HG03045 (cell line): ENCODE measurements at regions not wholly inside any gene's neighbourhood (a gene's known extent, or its start where the extent isn't known, plus 50 kb on each side); places are given as distances from the start of the nearest gene placed in this dataset.

ENCODE experiments used
- ATAC-seq: cut with Tn5 transposase; IDR thresholded peaks from one replicate; pipeline ENCODE4 v1.9.1; 2021; ENCODE audit warnings: mild to moderate bottlenecking, moderate library complexity; ENCODE audit not compliant: unreplicated experiment

- no peak for ATAC-seq
Observed at GRCh38 chr1:95957748-95958147, 723.7 kb downstream of the RWDD3 start.

GRCh38 chr1:95966866-95967265 lies 732.9 kb downstream of the RWDD3 start:
- ATAC-seq = no peak

- no peak for ATAC-seq
Observed at GRCh38 chr1:95974586-95974985, 740.6 kb downstream of the RWDD3 start.

GRCh38 chr1:95982711-95983110 lies 738.9 kb upstream of the PTBP2 start:
- no peak for ATAC-seq

- ATAC-seq = no peak
Observed at GRCh38 chr1:95983831-95984230, 737.8 kb upstream of the PTBP2 start.

DNA sequence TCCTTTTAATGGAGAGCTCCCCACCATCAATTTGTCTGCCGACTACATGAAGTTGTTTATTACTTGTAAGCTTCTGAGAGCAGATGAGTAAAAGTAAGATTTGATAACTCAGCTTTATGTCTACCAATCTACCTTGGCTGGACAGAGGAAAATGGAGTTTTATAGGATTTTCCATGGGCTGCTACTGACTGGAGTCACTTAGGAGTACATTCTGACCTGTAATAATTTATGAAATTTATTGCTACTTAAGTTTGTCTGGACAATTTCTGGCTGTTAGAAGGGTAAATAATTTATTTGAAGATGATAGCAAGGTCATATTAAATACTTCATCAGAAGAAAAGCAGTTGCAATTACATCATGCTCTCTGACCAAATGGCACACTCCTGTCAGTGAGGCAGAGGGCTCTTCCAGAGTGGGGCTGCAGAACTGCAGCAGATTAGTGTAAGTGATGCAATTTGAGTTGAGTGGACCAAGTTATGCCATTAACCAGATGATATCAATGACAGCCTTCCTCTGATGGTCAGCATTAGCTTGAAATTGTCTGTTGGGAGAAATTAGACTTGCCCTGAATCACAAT lies 736.7 kb upstream of the PTBP2 start:
- ATAC-seq = no peak

- no peak for ATAC-seq
Observed at GRCh38 chr1:95990033-95990432, 731.6 kb upstream of the PTBP2 start.

- no peak for ATAC-seq
Observed at GRCh38 chr1:95991787-95992520, 729.6 kb upstream of the PTBP2 start.

DNA sequence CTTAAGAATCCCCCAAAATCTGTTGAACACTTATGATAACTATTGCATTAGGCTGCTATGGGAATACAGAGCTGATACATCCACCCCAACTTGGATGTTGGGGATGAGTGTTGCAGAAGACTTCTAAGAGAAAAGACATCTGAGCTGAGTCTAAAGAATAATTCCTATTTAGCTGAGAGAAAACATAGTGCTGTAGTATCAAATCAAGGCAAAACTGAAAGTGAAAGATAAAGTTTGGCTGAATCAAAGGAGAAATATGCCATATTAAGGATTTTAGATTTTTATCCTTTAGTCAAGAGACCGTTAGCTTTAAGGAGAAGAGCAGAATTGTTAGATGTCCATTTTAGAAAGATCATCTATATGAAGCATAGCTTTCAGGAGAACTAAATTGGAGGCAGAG lies 726.9 kb upstream of the PTBP2 start:
- ATAC-seq = no peak

- no peak for ATAC-seq
Observed at GRCh38 chr1:96002201-96002600, 719.4 kb upstream of the PTBP2 start.

GRCh38 chr1:96002969-96003964 lies 718.3 kb upstream of the PTBP2 start:
- ATAC-seq = no peak

DNA sequence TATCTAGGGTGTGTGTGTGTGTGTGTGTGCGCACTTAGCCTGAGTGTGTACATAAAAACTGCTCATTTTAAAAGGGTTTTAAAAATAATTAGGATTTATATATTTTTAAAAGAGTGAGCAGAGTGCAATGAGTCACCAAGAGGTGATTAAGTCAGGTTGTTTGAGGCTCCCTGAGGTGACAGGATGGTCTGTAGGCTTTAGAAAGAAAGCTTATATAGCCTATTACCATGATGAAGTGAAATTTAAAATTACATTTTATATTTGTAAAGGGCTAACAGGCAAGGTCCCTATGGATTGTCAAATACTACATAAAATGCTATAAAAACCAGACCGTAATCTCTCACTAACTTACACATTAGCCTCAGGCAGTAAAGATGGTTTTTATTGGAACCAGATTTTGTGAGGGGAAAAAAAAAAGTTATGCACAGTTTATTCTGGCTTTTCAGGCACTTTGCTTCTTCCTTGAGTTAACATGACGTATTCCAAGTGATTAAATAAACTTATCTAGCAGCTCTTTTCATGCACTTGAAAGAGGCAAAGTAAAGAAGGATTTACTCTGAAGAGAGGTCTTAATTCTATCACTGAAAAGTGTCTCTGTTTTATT lies 711.7 kb upstream of the PTBP2 start:
- ATAC-seq = no peak

DNA sequence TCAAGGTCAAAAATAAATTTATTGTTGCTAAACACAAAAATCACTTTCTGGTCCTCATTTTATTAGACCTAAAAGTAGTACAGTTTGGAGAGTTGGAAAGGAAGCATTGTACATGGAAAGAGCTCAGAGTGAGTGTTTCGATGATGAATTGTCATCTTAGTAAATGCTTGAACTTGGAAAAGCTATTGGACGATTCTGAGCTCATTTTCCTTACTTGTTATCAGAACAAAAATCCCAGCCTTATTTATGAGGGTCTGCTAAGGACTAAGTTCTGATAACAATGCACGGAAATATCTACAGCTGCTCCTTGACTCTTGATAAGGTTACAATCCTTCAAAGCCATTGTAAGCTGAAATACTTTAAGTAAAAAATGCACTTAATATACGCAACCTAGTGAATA lies 710.0 kb upstream of the PTBP2 start:
- no peak for ATAC-seq

GRCh38 chr1:96016219-96016618 lies 705.4 kb upstream of the PTBP2 start:
- no peak for ATAC-seq

- no peak for ATAC-seq
Observed at GRCh38 chr1:96020378-96020777, 701.2 kb upstream of the PTBP2 start.

DNA sequence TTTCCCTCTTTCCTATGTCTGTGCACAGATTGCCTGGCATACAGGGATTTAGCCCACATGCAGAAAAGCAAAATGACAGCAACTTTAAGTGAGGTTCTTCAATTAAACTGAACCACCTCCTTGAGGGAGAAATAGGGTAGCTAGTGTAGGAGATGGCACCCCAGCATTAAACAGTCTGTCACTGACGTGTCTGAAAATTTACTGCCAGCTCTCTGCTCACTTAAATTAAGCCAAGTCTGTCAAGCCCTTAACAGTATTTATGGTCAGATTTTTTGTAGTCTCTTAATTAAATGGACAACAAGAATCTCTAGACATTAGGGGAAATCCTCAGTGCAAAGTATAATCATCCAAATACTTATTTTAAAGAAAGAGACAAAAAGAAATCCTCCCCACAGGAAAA lies 696.5 kb upstream of the PTBP2 start:
- no peak for ATAC-seq

GRCh38 chr1:96028071-96028470 lies 693.5 kb upstream of the PTBP2 start:
- no peak for ATAC-seq

DNA sequence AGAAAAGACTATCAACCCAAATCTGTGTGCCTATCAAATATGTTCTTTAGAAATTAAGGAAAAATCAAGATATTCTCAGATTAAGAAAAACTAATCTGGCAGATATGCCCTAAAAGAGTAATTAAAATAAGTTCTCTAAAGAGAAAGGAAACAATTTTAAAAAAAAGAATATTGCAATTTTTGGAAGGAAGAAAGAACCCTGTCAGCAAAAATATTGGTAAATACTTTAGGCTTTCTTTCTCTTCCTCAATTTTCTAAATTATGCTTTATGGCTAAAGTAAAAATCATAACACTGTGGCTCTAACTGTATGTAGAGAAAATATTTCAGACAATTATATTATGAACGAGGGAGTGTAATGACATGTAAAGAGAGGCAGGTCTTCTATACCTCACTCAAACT lies 691.3 kb upstream of the PTBP2 start:
- ATAC-seq = no peak

- no peak for ATAC-seq
Observed at GRCh38 chr1:96034006-96034405, 687.6 kb upstream of the PTBP2 start.

DNA sequence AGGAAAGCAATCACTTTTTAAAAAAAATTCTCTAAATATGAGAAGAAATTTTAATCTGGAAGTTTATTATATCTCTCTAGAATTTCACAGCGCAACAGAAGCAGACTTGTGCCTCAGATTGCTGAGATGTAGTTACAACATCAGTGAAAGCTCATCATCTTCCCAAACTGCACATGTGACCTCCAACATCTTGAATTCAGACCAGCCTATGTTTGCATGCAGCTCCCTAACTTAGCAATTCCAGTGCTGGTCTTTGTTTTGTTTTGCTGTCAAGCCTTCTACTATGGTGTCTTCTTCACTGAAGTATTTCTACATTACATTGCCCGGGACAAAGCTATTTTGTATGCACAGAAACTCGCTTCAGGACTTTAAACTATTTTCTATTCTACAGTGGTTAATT lies 684.8 kb upstream of the PTBP2 start:
- no peak for ATAC-seq

GRCh38 chr1:96038636-96039035 lies 682.9 kb upstream of the PTBP2 start:
- no peak for ATAC-seq
